GM04504 (cell line): ENCODE measurements at regions not wholly inside any gene's neighbourhood (a gene's known extent, or its start where the extent isn't known, plus 50 kb on each side); places are given as distances from the start of the nearest gene placed in this dataset.

Experiments used
- DNase-seq: peaks from one replicate; pipeline ENCODE4 v3.0.0-alpha.2; 2012; ENCODE audit warnings: low read depth

- peak; percentile 97 for DNase-seq
Observed at GRCh38 chr10:110398419-110399105, 93.8 kb upstream of the SMNDC1 start.

- DNase-seq, result peak; percentile 89
Observed at GRCh38 chr10:110399106-110399964, 94.6 kb upstream of the SMNDC1 start.

- no peak for DNase-seq
Observed at GRCh38 chr10:110399965-110400933, 95.5 kb upstream of the SMNDC1 start.

GRCh38 chr10:110401401-110402076, 96.2 kb upstream of the DUSP5 start:
- no peak for DNase-seq

GRCh38 chr10:110402077-110402416, 95.7 kb upstream of the DUSP5 start:
- DNase-seq, result no peak

GRCh38 chr10:110403593-110403992, 94.1 kb upstream of the DUSP5 start:
- no peak for DNase-seq

- DNase-seq, result no peak
Observed at GRCh38 chr10:110404413-110404812, 93.3 kb upstream of the DUSP5 start.

- no peak for DNase-seq
Observed at GRCh38 chr10:110404825-110405224, 92.9 kb upstream of the DUSP5 start.

- no peak for DNase-seq
Observed at GRCh38 chr10:110405380-110405779, 92.3 kb upstream of the DUSP5 start.

GRCh38 chr10:110407301-110408170, 90.2 kb upstream of the DUSP5 start:
- DNase-seq, result no peak

GRCh38 chr10:110408203-110408871, 89.4 kb upstream of the DUSP5 start:
- DNase-seq, result no peak

- no peak for DNase-seq
Observed at GRCh38 chr10:110408943-110409342, 88.8 kb upstream of the DUSP5 start.

- DNase-seq, result no peak
Observed at GRCh38 chr10:110409488-110409887, 88.2 kb upstream of the DUSP5 start.

- no peak for DNase-seq
Observed at GRCh38 chr10:110409926-110410325, 87.8 kb upstream of the DUSP5 start.

GRCh38 chr10:110410329-110411046, 87.2 kb upstream of the DUSP5 start:
- peak; percentile 92 for DNase-seq

GRCh38 chr10:110411047-110411410, 86.7 kb upstream of the DUSP5 start:
- no peak for DNase-seq

GRCh38 chr10:110413049-110413783, 84.5 kb upstream of the DUSP5 start:
- no peak for DNase-seq

GRCh38 chr10:110413903-110414547, 83.7 kb upstream of the DUSP5 start:
- DNase-seq, result no peak
